HG03378 (cell line): ENCODE measurements at regions not wholly inside any gene's neighbourhood (a gene's known extent, or its start where the extent isn't known, plus 50 kb on each side); places are given as distances from the start of the nearest gene placed in this dataset.

Experiments
- ATAC-seq: cut with Tn5 transposase; IDR thresholded peaks from one replicate; pipeline ENCODE4 v1.9.1; 2021; ENCODE audit warnings: mild to moderate bottlenecking, moderate library complexity; ENCODE audit not compliant: unreplicated experiment

GRCh38 chr2:236688157-236688556, 118.5 kb downstream of the ACKR3 start:
- no peak for ATAC-seq

- ATAC-seq = no peak
Observed at GRCh38 chr2:236688563-236689392, 119.2 kb downstream of the ACKR3 start.

- ATAC-seq = no peak
Observed at GRCh38 chr2:236689393-236689700, 119.7 kb downstream of the ACKR3 start.

- no peak for ATAC-seq
Observed at GRCh38 chr2:236689981-236690380, 120.4 kb downstream of the ACKR3 start.

- no peak for ATAC-seq
Observed at GRCh38 chr2:236690726-236691125, 121.1 kb downstream of the ACKR3 start.

GRCh38 chr2:236691799-236692167, 122.2 kb downstream of the ACKR3 start:
- ATAC-seq = no peak

- no peak for ATAC-seq
Observed at GRCh38 chr2:236692937-236693336, 123.3 kb downstream of the ACKR3 start.

GRCh38 chr2:236693531-236693930, 123.9 kb downstream of the ACKR3 start:
- no peak for ATAC-seq

GRCh38 chr2:236694146-236694888, 124.7 kb downstream of the ACKR3 start:
- ATAC-seq = no peak

- no peak for ATAC-seq
Observed at GRCh38 chr2:236696834-236697233, 127.2 kb downstream of the ACKR3 start.

GRCh38 chr2:236698016-236698627, 128.5 kb downstream of the ACKR3 start:
- no peak for ATAC-seq

GRCh38 chr2:236700703-236701102, 131.1 kb downstream of the ACKR3 start:
- no peak for ATAC-seq

GRCh38 chr2:236702657-236703372, 133.2 kb downstream of the ACKR3 start:
- no peak for ATAC-seq

- ATAC-seq = no peak
Observed at GRCh38 chr2:236703373-236703709, 133.7 kb downstream of the ACKR3 start.

- ATAC-seq = no peak
Observed at GRCh38 chr2:236703906-236704305, 134.3 kb downstream of the ACKR3 start.

- no peak for ATAC-seq
Observed at GRCh38 chr2:236704887-236705286, 135.3 kb downstream of the ACKR3 start.

- ATAC-seq = no peak
Observed at GRCh38 chr2:236705295-236706105, 135.9 kb downstream of the ACKR3 start.

GRCh38 chr2:236706288-236706687, 136.7 kb downstream of the ACKR3 start:
- no peak for ATAC-seq

GRCh38 chr2:236706803-236707202, 137.2 kb downstream of the ACKR3 start:
- ATAC-seq = no peak

- ATAC-seq = no peak
Observed at GRCh38 chr2:236711440-236711839, 141.8 kb downstream of the ACKR3 start.

GRCh38 chr2:236712304-236712703, 142.7 kb downstream of the ACKR3 start:
- no peak for ATAC-seq
